GM23248 (cell line): ENCODE measurements at regions not wholly inside any gene's neighbourhood (a gene's known extent, or its start where the extent isn't known, plus 50 kb on each side); places are given as distances from the start of the nearest gene placed in this dataset.

ENCODE experiments used
- DNase-seq: peaks from one replicate; pipeline ENCODE4 v3.0.0-alpha.2; 2015
- H2AFZ ChIP-seq: fragments of 200-600 bp; sonication (generic); 2 replicates; pipeline ENCODE4 v1.6.1; 2016; ENCODE audit warnings: antibody characterized with exemption
- H3F3A ChIP-seq: fragments of 200-600 bp; sonication (generic); 2 replicates; pipeline ENCODE4 v1.6.1; 2016; ENCODE audit warnings: mild to moderate bottlenecking, antibody characterized with exemption, mixed run types; ENCODE audit not compliant: insufficient read depth
- H3K27ac ChIP-seq: fragments of 200-600 bp; sonication (generic); 2 replicates; pipeline ENCODE4 v1.5.1; 2016; ENCODE audit warnings: mild to moderate bottlenecking
- H3K27me3 ChIP-seq: fragments of 200-600 bp; sonication (generic); replicated peaks from 2 replicates; pipeline ENCODE4 v1.6.1; 2016; ENCODE audit warnings: mild to moderate bottlenecking; ENCODE audit not compliant: insufficient read depth
- H3K36me3 ChIP-seq: fragments of 200-600 bp; sonication (generic); 2 replicates; pipeline ENCODE4 v1.6.1; 2016; ENCODE audit warnings: low read depth, mild to moderate bottlenecking
- H3K4me1 ChIP-seq: fragments of 200-600 bp; sonication (generic); 2 replicates; pipeline ENCODE4 v1.6.1; 2016; ENCODE audit warnings: mild to moderate bottlenecking; ENCODE audit not compliant: insufficient read depth
- H3K4me2 ChIP-seq: fragments of 200-600 bp; sonication (generic); one replicate; pipeline ENCODE4 v1.6.1; 2016; ENCODE audit warnings: mild to moderate bottlenecking; ENCODE audit not compliant: unreplicated experiment
- H3K4me3 ChIP-seq: fragments of 200-600 bp; sonication (generic); 2 replicates; pipeline ENCODE4 v1.5.1; 2016; ENCODE audit warnings: mild to moderate bottlenecking
- H3K79me2 ChIP-seq: fragments of 200-600 bp; sonication (generic); 2 replicates; pipeline ENCODE4 v1.6.1; 2016; ENCODE audit warnings: mild to moderate bottlenecking; ENCODE audit not compliant: insufficient read depth
- H3K9ac ChIP-seq: fragments of 200-600 bp; sonication (generic); 2 replicates; pipeline ENCODE4 v1.6.1; 2016; ENCODE audit warnings: mild to moderate bottlenecking
- H3K9me2 ChIP-seq: fragments of 200-600 bp; sonication (generic); 2 replicates; pipeline ENCODE4 v1.6.1; 2016; ENCODE audit warnings: mixed run types, mild to moderate bottlenecking, moderate library complexity; ENCODE audit not compliant: insufficient read depth
- H3K9me3 ChIP-seq: fragments of 200-600 bp; sonication (generic); one replicate; pipeline ENCODE4 v1.6.1; 2017; ENCODE audit warnings: low read depth
- H4K20me1 ChIP-seq: fragments of 200-600 bp; sonication (generic); 2 replicates; pipeline ENCODE4 v1.6.0; 2016; ENCODE audit not compliant: insufficient read depth
- EZH2 ChIP-seq: fragments of 200-600 bp; sonication (generic); IDR thresholded peaks from 2 replicates; pipeline ENCODE4 v1.6.1; 2018; ENCODE audit warnings: antibody characterized with exemption, mild to moderate bottlenecking; ENCODE audit not compliant: insufficient read depth, poor library complexity, severe bottlenecking
- EZH2phosphoT487 ChIP-seq: fragments of 200-600 bp; sonication (generic); IDR thresholded peaks from 2 replicates; pipeline ENCODE4 v1.6.1; 2018; ENCODE audit warnings: antibody characterized with exemption, moderate library complexity, mild to moderate bottlenecking, low read depth; ENCODE audit not compliant: insufficient read depth
- WGBS, 2 experiments: methylation state at CpG; one replicate each; pipeline ENCODE4 v1.1.6; 2015 to 2017; ENCODE audit warnings: low lambda C conversion rate in 2 of 2, low coverage in 1 of 2; ENCODE audit errors: missing lambda C conversion rate in 2 of 2; 5-methylcytosine and 5-hydroxymethylcytosine counted together
- in situ Hi-C: fragments of 300-500 bp; cut with MboI; formaldehyde crosslinking; loops from 2 replicates; pipeline ENCODE4 v1.15.0; 2020

DNA sequence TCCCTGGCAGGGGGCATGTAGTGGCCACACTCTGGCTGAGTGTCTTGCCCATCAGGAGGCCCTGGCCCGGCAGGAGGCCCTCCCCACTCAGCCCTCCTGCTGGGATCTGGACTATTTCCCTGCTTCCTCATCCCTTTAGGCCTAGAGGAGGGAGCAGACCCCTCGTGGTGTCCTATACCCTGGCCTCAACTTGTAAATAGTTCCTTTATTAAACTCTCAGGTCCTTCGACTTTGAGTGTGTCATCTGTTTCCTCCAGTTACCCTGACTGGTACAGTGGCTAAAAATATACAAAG lies 166.7 kb upstream of the GLI2 start:
- Histone ChIP-seq H3K27ac (no peak overlapping the region), H3K9ac (no peak overlapping the region), H4K20me1 (no peaks in the 10 kb centered on the region), H3K79me2 (no peaks in the 10 kb centered on the region), H3F3A (no peaks in the 10 kb centered on the region), H3K9me3 (no peaks in the 10 kb centered on the region), H3K27me3 (no peaks in the 10 kb centered on the region), H3K4me3 (no peak overlapping the region), H3K36me3 (no peaks in the 10 kb centered on the region), H3K9me2 (no peaks in the 10 kb centered on the region), H2AFZ (no peak overlapping the region), H3K4me1 (no peaks in the 10 kb centered on the region), H3K4me2 (no peak overlapping the region)
- TF ChIP-seq EZH2 (no peak), EZH2phosphoT487 (no peak)
- WGBS, 2 experiments: 47 to 66% methylated on average over 3 of the region's 3 CpGs
- in situ Hi-C loops: no loop called here
- no peak for DNase-seq

DNA sequence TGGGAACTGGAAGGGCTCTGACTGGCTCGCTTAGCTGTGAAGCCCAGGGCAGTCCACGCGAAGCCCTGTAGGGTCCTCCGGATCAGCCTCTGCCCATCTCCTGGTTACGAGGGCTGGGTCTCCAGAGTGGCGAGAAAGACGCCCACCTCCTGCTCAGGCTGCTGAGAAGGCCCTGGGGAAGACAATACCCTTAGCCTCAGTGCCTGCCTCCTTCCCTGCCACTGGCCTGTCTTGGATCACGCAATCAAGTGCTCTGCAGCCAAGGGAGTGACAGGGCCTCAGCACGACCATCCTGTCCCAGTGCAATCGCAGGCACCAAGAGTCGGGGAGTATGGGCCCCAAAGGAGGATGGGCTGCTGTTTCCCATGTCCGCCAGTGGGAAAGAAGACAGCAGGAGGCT lies 165.7 kb upstream of the GLI2 start:
- WGBS, 2 experiments: 92% methylated on average over 12 of the region's 12 CpGs
- Histone ChIP-seq H3K79me2 (no peaks in the 10 kb centered on the region), H3K9me3 (no peaks in the 10 kb centered on the region), H3K4me2 (no peak overlapping the region), H3K27me3 (no peaks in the 10 kb centered on the region), H4K20me1 (no peaks in the 10 kb centered on the region), H3K27ac (no peak overlapping the region), H3K4me3 (no peak overlapping the region), H3K9ac (no peak overlapping the region), H3K36me3 (no peaks in the 10 kb centered on the region), H3K4me1 (no peaks in the 10 kb centered on the region), H2AFZ (no peak overlapping the region), H3K9me2 (no peaks in the 10 kb centered on the region), H3F3A (no peaks in the 10 kb centered on the region)
- in situ Hi-C loops: no loop called here
- DNase-seq: no peak
- TF ChIP-seq EZH2phosphoT487: no peak

DNA sequence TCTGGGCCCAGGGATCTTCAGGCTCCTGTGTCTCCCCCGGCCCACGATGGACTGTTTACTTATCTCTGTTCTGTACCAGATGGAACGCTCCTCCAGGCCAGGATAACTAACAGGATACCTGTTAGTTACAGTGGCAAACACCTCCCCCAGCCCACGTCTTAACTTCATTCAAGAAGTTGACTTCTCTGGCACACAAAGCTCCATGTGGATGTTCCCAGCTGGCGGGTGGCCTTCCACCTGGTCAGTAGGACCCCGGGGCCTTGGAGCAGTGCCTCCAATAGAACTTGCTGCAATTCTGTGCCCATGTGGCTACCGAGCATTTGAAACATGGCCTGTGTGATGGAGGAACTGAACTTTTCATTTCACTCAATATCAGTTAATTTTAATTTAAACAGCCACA lies 165.1 kb upstream of the GLI2 start:
- Histone ChIP-seq H2AFZ (no peak overlapping the region), H3K9ac (no peak overlapping the region), H4K20me1 (no peaks in the 10 kb centered on the region), H3F3A (no peaks in the 10 kb centered on the region), H3K79me2 (no peaks in the 10 kb centered on the region), H3K4me2 (no peak overlapping the region), H3K4me3 (no peak overlapping the region), H3K27me3 (no peaks in the 10 kb centered on the region), H3K36me3 (no peaks in the 10 kb centered on the region), H3K4me1 (no peaks in the 10 kb centered on the region), H3K9me2 (no peaks in the 10 kb centered on the region), H3K27ac (no peak overlapping the region), H3K9me3 (no peaks in the 10 kb centered on the region)
- 87% methylated on average over 7 of the region's 7 CpGs for WGBS, 2 experiments
- in situ Hi-C loops: no loop called here
- DNase-seq: no peak
- no peak for TF ChIP-seq EZH2phosphoT487
- TF ChIP-seq EZH2: no peak

DNA sequence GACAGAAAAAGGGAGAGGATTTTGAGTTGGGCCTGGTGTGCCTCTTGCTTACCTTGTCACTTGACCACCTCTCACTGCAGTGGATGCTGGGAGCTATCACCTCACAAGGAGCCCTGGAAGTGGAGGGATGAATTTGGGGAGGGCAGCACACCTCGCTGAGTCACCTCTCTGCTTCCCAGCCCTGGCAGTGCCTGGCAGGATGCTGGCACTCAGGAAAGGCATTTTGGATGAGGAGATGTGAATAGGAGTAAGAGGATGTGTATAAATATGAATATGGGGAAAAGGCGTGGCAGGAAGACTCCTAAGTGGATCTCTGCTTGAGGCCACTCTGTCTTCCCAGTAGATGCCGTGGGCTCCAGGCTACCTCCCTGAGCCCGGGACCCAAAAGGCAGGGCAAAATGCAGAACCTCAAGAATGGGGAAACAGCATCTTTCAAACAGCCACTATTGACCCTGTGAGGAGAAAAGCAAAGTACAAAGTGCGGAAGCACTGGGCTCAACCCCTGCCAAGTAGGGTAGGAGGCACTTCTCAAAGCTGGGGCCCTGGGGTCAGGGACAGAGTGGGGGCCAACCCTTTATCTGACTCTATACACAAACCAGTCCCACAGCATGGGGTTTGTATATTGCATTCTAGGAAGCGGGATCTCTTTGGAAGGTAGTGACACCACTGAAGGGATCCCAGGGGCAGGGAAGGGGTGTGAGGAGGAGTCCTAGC lies 164.5 kb upstream of the GLI2 start:
- in situ Hi-C loops: no loop called here
- no peak overlapping the region for H3K4me2 ChIP-seq
- H3K36me3 ChIP-seq: no peaks in the 10 kb centered on the region
- H3K27me3 ChIP-seq: no peaks in the 10 kb centered on the region
- no peaks in the 10 kb centered on the region for H3K9me2 ChIP-seq
- no peak for TF ChIP-seq EZH2phosphoT487
- no peak for TF ChIP-seq EZH2
- no peaks in the 10 kb centered on the region for H3K4me1 ChIP-seq
- no peaks in the 10 kb centered on the region for H3F3A ChIP-seq
- no peaks in the 10 kb centered on the region for H3K79me2 ChIP-seq
- no peaks in the 10 kb centered on the region for H4K20me1 ChIP-seq
- no peak overlapping the region for H3K9ac ChIP-seq
- H3K27ac ChIP-seq: no peak overlapping the region
- no peaks in the 10 kb centered on the region for H3K9me3 ChIP-seq
- WGBS, 2 experiments: 81 to 82% methylated on average over 6 of the region's 6 CpGs
- H3K4me3 ChIP-seq: no peak overlapping the region
- H2AFZ ChIP-seq: no peak overlapping the region
- DNase-seq: no peak

DNA sequence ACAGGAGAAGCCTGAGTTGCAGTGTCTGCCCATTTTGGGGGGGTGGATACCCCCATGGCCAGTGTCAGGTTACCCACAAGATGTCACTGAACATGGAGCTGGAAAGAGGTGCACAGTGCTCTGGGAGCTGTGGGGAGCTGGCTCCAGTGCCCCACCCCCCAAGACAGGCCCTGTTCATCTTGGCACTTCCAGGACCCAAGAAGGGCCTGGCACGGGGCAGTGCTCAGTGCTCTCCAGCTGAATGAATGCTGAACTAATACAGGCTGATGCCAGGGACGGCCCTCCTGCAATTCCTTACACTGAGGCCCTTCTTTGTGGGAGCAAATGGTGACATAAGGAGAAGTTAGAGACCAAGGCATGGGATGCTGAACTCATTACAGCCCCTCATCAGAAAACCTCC lies 163.4 kb upstream of the GLI2 start:
- Histone ChIP-seq H3K27ac (no peak overlapping the region), H3K79me2 (no peaks in the 10 kb centered on the region), H3K27me3 (no peaks in the 10 kb centered on the region), H3K9me3 (no peaks in the 10 kb centered on the region), H3K9ac (no peak overlapping the region), H3K4me3 (no peak overlapping the region), H3F3A (no peaks in the 10 kb centered on the region), H4K20me1 (no peaks in the 10 kb centered on the region), H3K4me1 (peaks cover 3% of the 10 kb centered on the region; the same call in 1 of the 2 replicates), H2AFZ (no peak overlapping the region), H3K9me2 (no peaks in the 10 kb centered on the region), H3K36me3 (no peaks in the 10 kb centered on the region), H3K4me2 (no peak overlapping the region)
- DNase-seq: no peak
- TF ChIP-seq EZH2 (no peak), EZH2phosphoT487 (no peak)
- WGBS, 2 experiments: 85 to 87% methylated on average over 2 of the region's 2 CpGs
- in situ Hi-C loops: no loop called here
